Tibial artery (tissue), 4 donors: ENCODE measurements at regions not wholly inside any gene's neighbourhood (a gene's known extent, or its start where the extent isn't known, plus 50 kb on each side); places are given as distances from the start of the nearest gene placed in this dataset.
"Not testable (repeated sequence)": the region's sequence is repeated elsewhere in the genome, so short reads cannot be mapped to it uniquely, and the experiment has no call there.

Experiments used
- DNase-seq, 2 donors: peaks; one replicate each; pipeline ENCODE4 v3.0.0-alpha.2; 2019
- H3K27ac ChIP-seq, 2 donors: fragments of 200-600 bp; sonication (generic) in 1 of 2; 1 replicate in 1 of 2; 2 replicates in 1 of 2; pipeline ENCODE4 v1.5.1; 2018 to 2019; ENCODE audit warnings: mild to moderate bottlenecking in 1 of 2
- H3K27me3 ChIP-seq, 2 donors: fragments of 200-600 bp; sonication (generic) in 1 of 2; one replicate each; pipeline versions ENCODE4 v1.5.1 to v1.6.0; 2016 to 2019
- H3K36me3 ChIP-seq, 3 donors: fragments of 200-600 bp; sonication (generic) in 2 of 3; one replicate each; pipeline ENCODE4 v1.5.1; 2016 to 2019; ENCODE audit warnings: mild to moderate bottlenecking in 2 of 3
- H3K4me1 ChIP-seq, 4 donors: fragments of 200-600 bp; sonication (generic) in 2 of 4; 1 replicate in 3 of 4; 2 replicates in 1 of 4; pipeline ENCODE4 v1.5.1; 2016 to 2019
- H3K4me3 ChIP-seq, 2 donors: fragments of 200-600 bp; sonication (generic) in 1 of 2; 1 replicate in 1 of 2; 2 replicates in 1 of 2; pipeline ENCODE4 v1.5.1; 2018 to 2019; ENCODE audit warnings: mild to moderate bottlenecking in 2 of 2
- H3K9me3 ChIP-seq, 3 donors: fragments of 200-600 bp; sonication (generic) in 1 of 3; one replicate each; pipeline ENCODE4 v1.5.1; 2016 to 2019
- CTCF ChIP-seq, 2 experiments: fragments of 200-600 bp in 1 of 2; fragments of 450-650 bp in 1 of 2; IDR thresholded peaks; one replicate each; pipeline ENCODE4 v1.5.1; 2017 to 2019; ENCODE audit warnings: antibody characterized with exemption in 2 of 2, mild to moderate bottlenecking in 1 of 2, moderate library complexity in 1 of 2
- intact Hi-C: fragments of 100-400 bp; cut with DNase I; formaldehyde crosslinking; loops from one replicate; pipeline ENCODE4 v1.15.0; 2023; ENCODE audit warnings: low total_unique reads

DNA sequence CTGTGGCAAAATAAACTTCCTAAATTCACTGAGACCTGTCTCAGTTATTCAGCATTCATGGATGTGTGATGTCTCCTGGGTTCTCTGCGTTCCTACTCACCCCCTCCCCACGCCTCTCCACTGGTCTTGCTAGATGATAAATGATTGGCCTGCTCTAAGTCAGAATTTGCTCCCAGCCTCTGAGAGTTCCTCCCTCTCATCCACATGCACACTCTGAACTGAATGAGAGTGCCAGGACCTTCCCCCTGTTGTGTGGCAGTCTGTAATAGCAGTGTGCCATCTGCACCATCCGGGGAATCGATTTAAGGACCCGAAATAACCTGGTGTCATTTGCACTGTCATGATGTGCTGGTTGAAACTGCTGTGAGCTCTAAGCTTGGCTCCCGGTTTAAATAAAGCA is 135.8 kb upstream of the AFDN start:
- DNase-seq: no peak
- intact Hi-C loops: no loop called here

GRCh38 chr6:167691533-167692312 is 135.0 kb upstream of the AFDN start:
- Histone ChIP-seq H3K27me3 (peaks cover 0 to 16% of the 10 kb centered on the region in 2 donors), H3K4me3 (no peak overlapping the region), H3K4me1 (no peaks in the 10 kb centered on the region), H3K36me3 (no peaks in the 10 kb centered on the region), H3K27ac (no peak overlapping the region), H3K9me3 (no peaks in the 10 kb centered on the region)
- intact Hi-C loops: no loop called here
- no peak for TF ChIP-seq CTCF (IDR thresholded peaks at IDR 0.05)
- no peak for DNase-seq

More for the DNA sequence above, 135.8 kb upstream of the AFDN start:
- no peaks in the 10 kb centered on the region for H3K9me3 ChIP-seq
- peaks cover 0 to 16% of the 10 kb centered on the region in 2 donors for H3K27me3 ChIP-seq
- no peak overlapping the region for H3K27ac ChIP-seq
- no peaks in the 10 kb centered on the region for H3K4me1 ChIP-seq
- TF ChIP-seq CTCF (IDR thresholded peaks at IDR 0.05): no peak
- H3K36me3 ChIP-seq: no peaks in the 10 kb centered on the region
- no peak overlapping the region for H3K4me3 ChIP-seq

GRCh38 chr6:167693478-167693877 is 133.2 kb upstream of the AFDN start:
- H3K4me1 ChIP-seq, H3K9me3 ChIP-seq, DNase-seq, H3K36me3 ChIP-seq, H3K27ac ChIP-seq, H3K4me3 ChIP-seq, intact Hi-C loops: not testable (repeated sequence)
- H3K27me3 ChIP-seq: peaks cover 0 to 12% of the 10 kb centered on the region in 2 donors

DNA sequence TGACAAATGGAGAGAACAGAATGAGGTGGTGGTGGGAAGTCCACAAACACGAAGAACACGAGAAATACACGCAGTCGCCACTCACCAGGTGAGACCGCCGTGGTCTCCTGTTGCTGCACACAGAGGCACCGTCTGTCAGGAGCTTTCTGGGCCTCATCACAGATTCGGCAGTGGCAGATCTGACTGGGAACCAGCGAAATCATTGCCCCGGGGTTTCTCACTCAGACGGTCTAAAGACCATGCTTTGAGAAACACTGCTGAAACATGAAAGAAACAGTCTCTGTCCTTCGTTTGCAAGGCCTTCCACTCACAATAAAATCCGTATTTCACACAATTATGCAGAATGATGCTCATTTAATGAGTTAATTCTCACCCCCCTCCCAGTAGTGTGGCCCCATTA is 130.9 kb upstream of the AFDN start:
- Histone ChIP-seq H3K4me3 (no peak overlapping the region), H3K27me3 (peaks cover 0 to 10% of the 10 kb centered on the region in 2 donors), H3K9me3 (no peaks in the 10 kb centered on the region), H3K36me3 (no peaks in the 10 kb centered on the region), H3K4me1 (peaks cover 0 to 6% (median 2%) of the 10 kb centered on the region in 4 donors), H3K27ac (no peak overlapping the region)
- TF ChIP-seq CTCF (IDR thresholded peaks at IDR 0.05): no peak
- intact Hi-C loops: no loop called here
- DNase-seq: no peak

DNA sequence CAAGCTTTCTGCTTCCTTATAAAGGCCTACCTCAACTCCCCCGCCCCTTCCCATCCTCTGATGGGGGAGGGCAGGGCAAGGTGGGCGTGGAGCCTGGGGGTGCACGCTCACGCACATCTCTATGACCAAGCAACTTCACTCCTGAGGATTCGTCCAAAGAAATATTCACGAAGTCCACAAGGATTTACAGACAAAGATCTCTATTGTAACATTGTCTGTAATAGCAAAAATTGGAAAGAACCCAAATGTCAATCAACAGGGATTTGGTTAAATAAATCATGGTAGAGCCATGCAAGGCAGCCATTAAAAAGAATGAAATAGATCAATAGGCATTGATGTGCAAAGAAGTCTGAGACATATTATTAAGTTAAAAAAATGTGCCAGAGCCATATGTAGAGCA is 130.4 kb upstream of the AFDN start:
- Histone ChIP-seq H3K36me3 (no peaks in the 10 kb centered on the region), H3K27me3 (peaks cover 0 to 10% of the 10 kb centered on the region in 2 donors), H3K4me3 (no peak overlapping the region), H3K4me1 (peaks cover 0 to 6% (median 2%) of the 10 kb centered on the region in 4 donors), H3K9me3 (no peaks in the 10 kb centered on the region), H3K27ac (no peak overlapping the region)
- intact Hi-C loops: no loop called here
- no peak for TF ChIP-seq CTCF (IDR thresholded peaks at IDR 0.05)
- no peak for DNase-seq

- Histone ChIP-seq H3K4me1 (peaks cover 0 to 6% (median 2%) of the 10 kb centered on the region in 4 donors), H3K27ac (no peak overlapping the region), H3K27me3 (peaks cover 0 to 10% of the 10 kb centered on the region in 2 donors), H3K9me3 (no peaks in the 10 kb centered on the region), H3K36me3 (no peaks in the 10 kb centered on the region), H3K4me3 (no peak overlapping the region)
- no peak for TF ChIP-seq CTCF (IDR thresholded peaks at IDR 0.05)
- DNase-seq: no peak
- intact Hi-C loops: no loop called here
These were observed 129.4 kb upstream of the AFDN start for GRCh38 chr6:167697316-167697715.
